ENCODE measurements at regions not wholly inside any gene's neighbourhood (a gene's known extent, or its start where the extent isn't known, plus 50 kb on each side); places are given as distances from the start of the nearest gene placed in this dataset.

DNA sequence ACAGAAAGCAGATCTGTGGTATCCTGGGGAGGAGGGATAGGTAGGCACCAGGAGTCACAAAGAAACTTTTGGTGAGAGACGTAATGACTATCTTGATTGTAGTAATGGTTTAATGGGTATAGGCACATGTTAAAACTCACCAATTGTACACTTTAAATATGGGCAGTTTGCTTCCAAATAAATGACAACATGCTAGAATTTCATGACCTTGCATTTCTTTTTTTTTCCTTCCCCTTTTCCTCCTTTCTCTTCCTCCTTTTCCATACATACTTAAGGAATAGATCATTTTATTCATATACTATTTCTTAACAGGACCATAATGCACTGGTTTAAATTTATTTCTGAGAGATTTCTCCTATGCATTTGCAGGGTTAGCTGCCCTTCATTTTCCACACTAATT, 341.8 kb downstream of the TMEM182 start:
- TF ChIP-seq EZH2 (IDR thresholded peaks at IDR 0.05; ENCODE audit: low read length, unreplicated experiment) = no peak
- no peak for TF ChIP-seq EZH2phosphoT487 (IDR thresholded peaks at IDR 0.05; ENCODE audit: borderline replicate concordance, low read length)
- TF ChIP-seq, protein P1, sequence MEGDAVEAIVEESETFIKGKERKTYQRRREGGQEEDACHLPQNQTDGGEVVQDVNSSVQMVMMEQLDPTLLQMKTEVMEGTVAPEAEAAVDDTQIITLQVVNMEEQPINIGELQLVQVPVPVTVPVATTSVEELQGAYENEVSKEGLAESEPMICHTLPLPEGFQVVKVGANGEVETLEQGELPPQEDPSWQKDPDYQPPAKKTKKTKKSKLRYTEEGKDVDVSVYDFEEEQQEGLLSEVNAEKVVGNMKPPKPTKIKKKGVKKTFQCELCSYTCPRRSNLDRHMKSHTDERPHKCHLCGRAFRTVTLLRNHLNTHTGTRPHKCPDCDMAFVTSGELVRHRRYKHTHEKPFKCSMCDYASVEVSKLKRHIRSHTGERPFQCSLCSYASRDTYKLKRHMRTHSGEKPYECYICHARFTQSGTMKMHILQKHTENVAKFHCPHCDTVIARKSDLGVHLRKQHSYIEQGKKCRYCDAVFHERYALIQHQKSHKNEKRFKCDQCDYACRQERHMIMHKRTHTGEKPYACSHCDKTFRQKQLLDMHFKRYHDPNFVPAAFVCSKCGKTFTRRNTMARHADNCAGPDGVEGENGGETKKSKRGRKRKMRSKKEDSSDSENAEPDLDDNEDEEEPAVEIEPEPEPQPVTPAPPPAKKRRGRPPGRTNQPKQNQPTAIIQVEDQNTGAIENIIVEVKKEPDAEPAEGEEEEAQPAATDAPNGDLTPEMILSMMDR (conservative IDR thresholded peaks at IDR 0.05; ENCODE audit: low read depth, low read length) = no peak
- intact Hi-C loops (cut with micrococcal nuclease) = no loop called here
- ATAC-seq (no peak), DNase-seq (no peak)
- no TSS peak for BruUV-seq (replicated peaks)
- no peak overlapping the region for H3K9ac ChIP-seq (ENCODE audit: low read length)
- H4K20me1 ChIP-seq (ENCODE audit: low read length) = no peaks in the 10 kb centered on the region
- no peaks in the 10 kb centered on the region for H3K79me2 ChIP-seq (ENCODE audit: low read length)
- H3K4me1 ChIP-seq (ENCODE audit: insufficient read depth, low read length) = no peaks in the 10 kb centered on the region
- H3F3A ChIP-seq (ENCODE audit: low read length, unreplicated experiment) = no peaks in the 10 kb centered on the region
- ChIA-PET CTCF (no interaction called here), POLR2A (ENCODE audit: unreplicated experiment) (no interaction called here)
- no peak overlapping the region for H2AFZ ChIP-seq (ENCODE audit: low read length)
- no peaks in the 10 kb centered on the region for H3K36me3 ChIP-seq (ENCODE audit: low read depth, low read length)
- no peaks in the 10 kb centered on the region for H3K9me2 ChIP-seq (replicated peaks; ENCODE audit: low read length)
- H3K4me3 ChIP-seq (ENCODE audit: low read length) = no peak overlapping the region
- H3K27me3 ChIP-seq (ENCODE audit: low read length) = peaks cover 13% of the 10 kb centered on the region; the same call in 1 of the 2 replicates
- H3K27ac ChIP-seq (ENCODE audit: low read length) = no peak overlapping the region
- H3K4me2 ChIP-seq (ENCODE audit: low read length) = no peak overlapping the region
- no peaks in the 10 kb centered on the region for H3K9me3 ChIP-seq (ENCODE audit: low read length)

GRCh38 chr2:103119352-103119751, 357.5 kb downstream of the TMEM182 start:
- no peaks in the 10 kb centered on the region for H3F3A ChIP-seq (ENCODE audit: low read length, unreplicated experiment)
- H3K4me1 ChIP-seq (ENCODE audit: insufficient read depth, low read length) = no peaks in the 10 kb centered on the region
- no peaks in the 10 kb centered on the region for H3K79me2 ChIP-seq (ENCODE audit: low read length)
- TF ChIP-seq EZH2phosphoT487 (IDR thresholded peaks at IDR 0.05; ENCODE audit: borderline replicate concordance, low read length) = no peak
- no peak for TF ChIP-seq EZH2 (IDR thresholded peaks at IDR 0.05; ENCODE audit: low read length, unreplicated experiment)
- TF ChIP-seq, protein P1 (conservative IDR thresholded peaks at IDR 0.05; ENCODE audit: low read depth, low read length) = no peak
- ChIA-PET POLR2A (ENCODE audit: unreplicated experiment) (no interaction called here), CTCF (no interaction called here)
- intact Hi-C loops (cut with micrococcal nuclease) = no loop called here
- H3K4me2 ChIP-seq (ENCODE audit: low read length) = no peak overlapping the region
- no peak overlapping the region for H2AFZ ChIP-seq (ENCODE audit: low read length)
- no peaks in the 10 kb centered on the region for H3K36me3 ChIP-seq (ENCODE audit: low read depth, low read length)
- DNase-seq (no peak), ATAC-seq (no peak)
- no peak overlapping the region for H3K27ac ChIP-seq (ENCODE audit: low read length)
- peaks cover 31% of the 10 kb centered on the region for H3K27me3 ChIP-seq (ENCODE audit: low read length)
- no peak overlapping the region for H3K9ac ChIP-seq (ENCODE audit: low read length)
- H3K9me3 ChIP-seq (ENCODE audit: low read length) = no peaks in the 10 kb centered on the region
- no TSS peak for BruUV-seq (replicated peaks)
- no peak overlapping the region for H3K4me3 ChIP-seq (ENCODE audit: low read length)
- no peaks in the 10 kb centered on the region for H3K9me2 ChIP-seq (replicated peaks; ENCODE audit: low read length)
- H4K20me1 ChIP-seq (ENCODE audit: low read length) = no peaks in the 10 kb centered on the region

GRCh38 chr2:103121106-103121505, 359.3 kb downstream of the TMEM182 start:
- TF ChIP-seq EZH2 (IDR thresholded peaks at IDR 0.05; ENCODE audit: low read length, unreplicated experiment) (no peak), EZH2phosphoT487 (IDR thresholded peaks at IDR 0.05; ENCODE audit: borderline replicate concordance, low read length) (no peak)
- TF ChIP-seq, protein P1 (conservative IDR thresholded peaks at IDR 0.05; ENCODE audit: low read depth, low read length) = no peak
- intact Hi-C loops (cut with micrococcal nuclease) = no loop called here
- CTCF ChIA-PET = no interaction called here

More at GRCh38 chr2:103121106-103121505, 359.3 kb downstream of the TMEM182 start:
- H3K36me3 ChIP-seq (ENCODE audit: low read depth, low read length) = no peaks in the 10 kb centered on the region
- DNase-seq (no peak), ATAC-seq (no peak)
- no peaks in the 10 kb centered on the region for H3K9me3 ChIP-seq (ENCODE audit: low read length)
- H3K4me1 ChIP-seq (ENCODE audit: insufficient read depth, low read length) = no peaks in the 10 kb centered on the region
- peaks cover 34% of the 10 kb centered on the region for H3K27me3 ChIP-seq (ENCODE audit: low read length)
- H3K4me2 ChIP-seq (ENCODE audit: low read length) = no peak overlapping the region
- H3K9me2 ChIP-seq (replicated peaks; ENCODE audit: low read length) = no peaks in the 10 kb centered on the region
- POLR2A ChIA-PET (ENCODE audit: unreplicated experiment) = no interaction called here
- BruUV-seq (replicated peaks) = no TSS peak
- H3K9ac ChIP-seq (ENCODE audit: low read length) = no peak overlapping the region
- no peaks in the 10 kb centered on the region for H3K79me2 ChIP-seq (ENCODE audit: low read length)
- H3K27ac ChIP-seq (ENCODE audit: low read length) = no peak overlapping the region
- H3K4me3 ChIP-seq (ENCODE audit: low read length) = no peak overlapping the region
- no peaks in the 10 kb centered on the region for H3F3A ChIP-seq (ENCODE audit: low read length, unreplicated experiment)
- no peaks in the 10 kb centered on the region for H4K20me1 ChIP-seq (ENCODE audit: low read length)
- no peak overlapping the region for H2AFZ ChIP-seq (ENCODE audit: low read length)
